DMS79 treated with DMSO at 0.1 percent for 48 hours (cell line): ENCODE measurements at regions not wholly inside any gene's neighbourhood (a gene's known extent, or its start where the extent isn't known, plus 50 kb on each side); places are given as distances from the start of the nearest gene placed in this dataset.
"Not testable (repeated sequence)": the region's sequence is repeated elsewhere in the genome, so short reads cannot be mapped to it uniquely, and the experiment has no call there.

ENCODE experiments used
- DNase-seq: peaks from one replicate; lab custom pipeline; 2025; lab: John Stamatoyannopoulos, UW

GRCh38 chr12:28689398-28690175, 459.5 kb upstream of the FAR2 start:
- DNase-seq = no peak

- DNase-seq = no peak
Measured at GRCh38 chr12:28693565-28694219, 455.4 kb upstream of the FAR2 start.

GRCh38 chr12:28698553-28698952, 450.5 kb upstream of the FAR2 start:
- no peak for DNase-seq

GRCh38 chr12:28699029-28699428, 450.0 kb upstream of the FAR2 start:
- no peak for DNase-seq

- no peak for DNase-seq
Measured at GRCh38 chr12:28700161-28700560, 448.9 kb upstream of the FAR2 start.

GRCh38 chr12:28704477-28705169, 444.5 kb upstream of the FAR2 start:
- DNase-seq = no peak

GRCh38 chr12:28708918-28709371, 440.1 kb upstream of the FAR2 start:
- DNase-seq = no peak

- no peak for DNase-seq
Measured at GRCh38 chr12:28709986-28710685, 438.9 kb upstream of the FAR2 start.

GRCh38 chr12:28710882-28711281, 438.2 kb upstream of the FAR2 start:
- no peak for DNase-seq

GRCh38 chr12:28711421-28711820, 437.7 kb upstream of the FAR2 start:
- DNase-seq = no peak

- DNase-seq = no peak
Measured at GRCh38 chr12:28742791-28743190, 406.3 kb upstream of the FAR2 start.

- DNase-seq = no peak
Measured at GRCh38 chr12:28746734-28747325, 402.2 kb upstream of the FAR2 start.

GRCh38 chr12:28750946-28751685, 398.0 kb upstream of the FAR2 start:
- DNase-seq = no peak

GRCh38 chr12:28755027-28755426, 394.1 kb upstream of the FAR2 start:
- no peak for DNase-seq

GRCh38 chr12:28759333-28759732, 389.7 kb upstream of the FAR2 start:
- no peak for DNase-seq

- not testable (repeated sequence) for DNase-seq
Measured at GRCh38 chr12:28760040-28760903, 388.8 kb upstream of the FAR2 start.

- DNase-seq = not testable (repeated sequence)
Measured at GRCh38 chr12:28761897-28762296, 387.2 kb upstream of the FAR2 start.

GRCh38 chr12:28766398-28766797, 382.7 kb upstream of the FAR2 start:
- DNase-seq = peak; percentile 93

GRCh38 chr12:28767836-28768348, 381.2 kb upstream of the FAR2 start:
- no peak for DNase-seq

GRCh38 chr12:28770322-28770721, 378.8 kb upstream of the FAR2 start:
- DNase-seq = no peak
